ENCODE measurements at regions not wholly inside any gene's neighbourhood (a gene's known extent, or its start where the extent isn't known, plus 50 kb on each side); places are given as distances from the start of the nearest gene placed in this dataset.

DNA sequence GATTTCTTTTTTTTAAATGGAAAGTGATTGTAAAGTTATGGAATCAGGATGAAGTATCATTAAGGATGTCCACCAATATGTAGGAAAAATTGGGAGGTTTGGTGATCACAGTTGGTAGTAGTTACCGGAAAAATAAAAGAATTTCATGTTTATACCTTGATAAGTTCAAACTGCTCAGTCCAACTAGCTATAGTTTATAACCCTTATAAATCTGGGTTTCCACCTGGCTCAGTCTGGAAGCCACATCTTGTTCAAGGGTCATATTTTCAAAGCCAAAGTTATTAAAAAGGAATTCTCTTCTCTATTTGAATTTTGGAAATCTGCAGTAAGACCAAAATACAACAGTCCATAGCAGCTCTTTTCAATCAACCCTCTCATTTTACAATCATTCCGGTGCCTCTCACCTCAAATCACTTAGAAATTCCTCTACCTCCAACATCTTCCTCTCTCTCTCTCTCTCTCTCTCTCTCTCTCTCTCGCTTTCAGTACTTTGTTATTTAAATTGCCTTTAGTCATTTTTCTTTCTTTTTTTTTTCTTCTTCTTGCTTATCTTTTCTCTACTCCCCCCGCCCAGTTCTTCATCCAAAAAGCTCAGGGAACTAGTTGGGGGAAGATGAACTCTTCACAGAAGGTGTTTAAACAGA, 186.2 kb upstream of the TBC1D5 start:
- Histone ChIP-seq H3K4me1 (no peaks in the 10 kb centered on the region), H3K27me3 (no peaks in the 10 kb centered on the region), H3K9me3 (no peaks in the 10 kb centered on the region), H3K4me3 (ENCODE audit: low read depth, low read length) (no peak overlapping the region), H3K36me3 (no peaks in the 10 kb centered on the region)
- no peak for DNase-seq
- TF ChIP-seq CTCF (IDR thresholded peaks at IDR 0.05; ENCODE audit: low read depth, low read length): no peak

GRCh38 chr3:17927036-17927435, 184.6 kb upstream of the TBC1D5 start:
- H3K27me3 ChIP-seq: no peaks in the 10 kb centered on the region
- no peak for TF ChIP-seq CTCF (IDR thresholded peaks at IDR 0.05; ENCODE audit: low read depth, low read length)
- no peak for DNase-seq
- no peaks in the 10 kb centered on the region for H3K4me1 ChIP-seq
- H3K9me3 ChIP-seq: no peaks in the 10 kb centered on the region
- H3K36me3 ChIP-seq: no peaks in the 10 kb centered on the region
- H3K4me3 ChIP-seq (ENCODE audit: low read depth, low read length): no peak overlapping the region

GRCh38 chr3:17915341-17915740, 172.9 kb upstream of the TBC1D5 start:
- no peaks in the 10 kb centered on the region for H3K36me3 ChIP-seq
- no peaks in the 10 kb centered on the region for H3K4me1 ChIP-seq
- no peak for TF ChIP-seq CTCF (IDR thresholded peaks at IDR 0.05; ENCODE audit: low read depth, low read length)

GRCh38 chr3:17913359-17913758, 170.9 kb upstream of the TBC1D5 start:
- no peak overlapping the region for H3K4me3 ChIP-seq (ENCODE audit: low read depth, low read length)
- DNase-seq: no peak
- H3K36me3 ChIP-seq: no peaks in the 10 kb centered on the region
- no peaks in the 10 kb centered on the region for H3K27me3 ChIP-seq
- no peaks in the 10 kb centered on the region for H3K9me3 ChIP-seq
- no peaks in the 10 kb centered on the region for H3K4me1 ChIP-seq
- no peak for TF ChIP-seq CTCF (IDR thresholded peaks at IDR 0.05; ENCODE audit: low read depth, low read length)

More at GRCh38 chr3:17915341-17915740, 172.9 kb upstream of the TBC1D5 start:
- no peak overlapping the region for H3K4me3 ChIP-seq (ENCODE audit: low read depth, low read length)
- H3K27me3 ChIP-seq: no peaks in the 10 kb centered on the region
- no peak for DNase-seq
- H3K9me3 ChIP-seq: no peaks in the 10 kb centered on the region

DNA sequence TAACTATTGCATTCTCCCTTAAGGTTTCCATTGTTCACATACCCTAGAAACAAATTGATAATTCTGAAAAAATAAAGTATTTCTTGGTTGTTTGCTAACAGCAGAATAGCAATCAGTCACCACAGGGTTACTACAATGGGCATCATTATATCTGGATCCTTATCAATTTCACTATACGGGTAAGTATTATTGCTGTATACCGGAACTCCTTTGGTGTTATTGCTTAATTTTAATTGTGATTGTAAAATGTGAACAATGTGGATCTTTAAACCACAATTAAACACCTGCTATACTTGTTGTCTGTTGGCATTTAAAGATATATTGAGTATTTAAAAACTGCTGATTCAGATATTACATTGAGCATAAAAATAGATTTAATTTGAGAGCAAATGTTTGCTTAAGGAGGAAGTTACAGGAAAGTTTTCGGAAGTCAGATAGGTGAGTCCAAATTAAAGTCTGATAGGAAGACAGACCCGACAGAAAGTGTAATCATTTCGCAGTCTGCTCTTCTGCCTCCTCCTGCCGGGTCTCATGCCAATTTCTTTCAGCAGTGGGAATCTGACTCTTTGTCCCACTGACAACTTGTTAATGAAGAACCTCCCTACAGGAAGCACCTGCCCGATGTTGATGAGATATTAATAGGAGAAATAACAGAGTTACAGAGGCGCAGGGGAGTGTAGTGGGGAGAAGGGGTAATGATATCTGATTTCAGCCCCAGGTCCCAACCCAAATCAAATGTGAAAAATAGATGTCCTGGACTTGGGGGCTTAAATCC, 169.7 kb upstream of the TBC1D5 start:
- TF ChIP-seq CTCF (IDR thresholded peaks at IDR 0.05; ENCODE audit: low read depth, low read length): no peak
- no peak overlapping the region for H3K4me3 ChIP-seq (ENCODE audit: low read depth, low read length)
- no peaks in the 10 kb centered on the region for H3K9me3 ChIP-seq
- H3K36me3 ChIP-seq: no peaks in the 10 kb centered on the region
- no peak for DNase-seq
- no peaks in the 10 kb centered on the region for H3K27me3 ChIP-seq
- H3K4me1 ChIP-seq: no peaks in the 10 kb centered on the region

DNA sequence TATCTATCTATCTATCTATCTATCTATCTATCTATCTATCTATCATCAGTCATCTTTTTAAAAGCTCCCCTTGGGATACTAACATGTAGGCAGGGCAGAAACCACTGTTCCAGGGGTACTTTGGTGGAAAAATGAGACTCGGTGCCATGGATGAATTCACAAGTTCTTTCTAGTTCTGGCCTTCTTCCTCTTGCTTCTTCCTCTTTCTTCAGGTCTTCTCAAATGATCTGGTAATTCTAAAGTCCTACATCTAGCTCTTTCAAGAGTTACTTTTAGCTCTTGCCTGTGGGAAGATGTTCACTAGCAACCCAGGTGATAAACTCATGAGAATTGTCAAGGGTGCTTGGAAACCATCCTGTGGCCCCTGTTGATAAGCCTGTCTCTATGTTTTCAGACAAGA, 168.5 kb upstream of the TBC1D5 start:
- H3K27me3 ChIP-seq: no peaks in the 10 kb centered on the region
- no peaks in the 10 kb centered on the region for H3K36me3 ChIP-seq
- H3K4me1 ChIP-seq: no peaks in the 10 kb centered on the region
- no peak overlapping the region for H3K4me3 ChIP-seq (ENCODE audit: low read depth, low read length)
- no peak for TF ChIP-seq CTCF (IDR thresholded peaks at IDR 0.05; ENCODE audit: low read depth, low read length)
- DNase-seq: no peak
- no peaks in the 10 kb centered on the region for H3K9me3 ChIP-seq
